H1 (cell line): ENCODE measurements at regions not wholly inside any gene's neighbourhood (a gene's known extent, or its start where the extent isn't known, plus 50 kb on each side); places are given as distances from the start of the nearest gene placed in this dataset.

Experiments used
- SP2 ChIP-seq: IDR thresholded peaks from 2 replicates; pipeline ENCODE4 v1.6.1; 2012; ENCODE audit warnings: mild to moderate bottlenecking, low read length, inconsistent platforms
- SUZ12 ChIP-seq: fragments of 200-600 bp; sonication (generic); IDR thresholded peaks from 2 replicates; pipeline ENCODE4 v1.6.1; 2012; ENCODE audit warnings: mild to moderate bottlenecking, inconsistent platforms, low read length, moderate library complexity, mixed read lengths

DNA sequence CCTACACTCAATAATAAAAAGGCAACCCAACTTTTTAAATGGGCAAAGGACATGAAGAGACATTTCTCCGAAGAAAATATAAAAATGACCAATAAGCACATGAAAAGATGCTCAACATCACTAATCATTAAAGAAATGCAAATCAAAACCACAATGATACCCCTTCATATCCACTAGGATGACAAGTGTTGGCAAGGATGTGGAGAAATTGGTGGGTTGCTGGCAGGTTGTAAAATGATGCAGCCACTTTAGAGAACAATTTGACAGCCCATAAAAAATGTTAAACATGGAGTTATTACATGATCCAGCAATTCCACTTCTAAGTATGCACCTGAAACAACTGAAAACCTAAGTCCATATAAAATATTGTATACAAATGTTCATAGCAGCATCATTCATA is 73.2 kb upstream of the LMO2 start (continued):
- no peak for TF ChIP-seq SP2
- no peak for TF ChIP-seq SUZ12
- TF ChIP-seq, all 59 proteins: peak for 0
